HG02973 (cell line): ENCODE measurements at regions not wholly inside any gene's neighbourhood (a gene's known extent, or its start where the extent isn't known, plus 50 kb on each side); places are given as distances from the start of the nearest gene placed in this dataset.
"Not testable (repeated sequence)": the region's sequence is repeated elsewhere in the genome, so short reads cannot be mapped to it uniquely, and the experiment has no call there.

Experiments
- ATAC-seq: cut with Tn5 transposase; IDR thresholded peaks from one replicate; pipeline ENCODE4 v1.9.1; 2021; ENCODE audit warnings: moderate library complexity; ENCODE audit not compliant: unreplicated experiment

DNA sequence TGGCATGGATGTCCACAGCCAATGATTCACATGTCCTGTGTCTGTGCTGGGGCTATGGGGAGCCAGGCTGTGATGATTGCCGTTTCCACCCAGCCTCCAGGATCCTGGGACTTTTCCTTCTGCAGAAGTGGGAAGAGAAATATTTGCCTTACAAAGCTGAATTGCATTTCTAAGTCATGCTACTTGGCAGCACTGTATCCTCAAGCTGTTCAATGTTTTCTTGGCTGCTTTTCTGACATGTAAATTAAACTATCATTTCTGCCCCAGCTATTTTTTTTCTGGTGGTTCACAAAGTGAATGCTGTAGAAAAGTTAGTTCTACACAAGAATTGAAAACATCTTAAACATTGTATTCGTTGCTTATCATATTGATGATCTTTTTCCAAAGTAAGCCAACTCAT, 51.9 kb upstream of the TCERG1L start:
- no peak for ATAC-seq

DNA sequence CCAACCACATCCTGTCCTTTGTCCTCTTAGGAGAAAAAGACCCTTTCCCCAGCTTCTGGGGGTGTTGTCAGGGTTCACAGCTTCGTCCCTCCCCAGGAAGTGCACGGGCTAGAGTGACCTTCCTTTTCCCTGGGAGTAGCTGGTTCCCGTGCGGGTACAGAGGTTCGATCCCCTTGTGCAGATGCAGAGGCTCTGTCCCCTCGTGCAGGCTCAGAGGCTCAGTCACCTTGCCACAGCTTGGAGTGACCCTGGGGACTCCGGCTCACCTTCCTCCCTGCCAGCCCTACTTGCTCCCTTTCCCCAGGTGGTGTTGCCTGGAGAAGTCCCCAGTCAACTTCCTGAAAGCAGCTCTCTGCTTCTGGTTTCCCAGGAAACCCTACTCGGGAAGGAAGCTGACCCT, 60.0 kb upstream of the TCERG1L start:
- no peak for ATAC-seq

DNA sequence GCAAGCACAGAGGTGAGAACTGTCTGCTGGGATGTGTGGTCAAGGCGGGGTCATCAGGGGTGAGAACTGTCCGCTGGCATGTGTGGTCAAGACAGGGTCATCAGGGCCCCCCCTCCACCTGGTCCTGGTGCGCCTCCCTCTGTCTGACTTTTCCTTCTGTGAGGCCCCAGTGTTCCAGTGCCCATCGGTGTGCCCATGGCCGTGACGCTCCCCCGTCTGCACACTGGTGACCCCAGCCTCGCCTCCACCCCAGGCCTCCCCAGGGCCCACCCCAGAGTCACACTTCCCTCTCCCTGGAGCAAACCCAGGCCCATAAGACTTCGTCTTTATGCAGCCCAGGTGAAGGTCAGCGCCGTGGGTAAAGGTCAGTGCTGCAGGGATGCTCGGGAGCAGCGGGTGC, 70.1 kb upstream of the TCERG1L start:
- no peak for ATAC-seq

DNA sequence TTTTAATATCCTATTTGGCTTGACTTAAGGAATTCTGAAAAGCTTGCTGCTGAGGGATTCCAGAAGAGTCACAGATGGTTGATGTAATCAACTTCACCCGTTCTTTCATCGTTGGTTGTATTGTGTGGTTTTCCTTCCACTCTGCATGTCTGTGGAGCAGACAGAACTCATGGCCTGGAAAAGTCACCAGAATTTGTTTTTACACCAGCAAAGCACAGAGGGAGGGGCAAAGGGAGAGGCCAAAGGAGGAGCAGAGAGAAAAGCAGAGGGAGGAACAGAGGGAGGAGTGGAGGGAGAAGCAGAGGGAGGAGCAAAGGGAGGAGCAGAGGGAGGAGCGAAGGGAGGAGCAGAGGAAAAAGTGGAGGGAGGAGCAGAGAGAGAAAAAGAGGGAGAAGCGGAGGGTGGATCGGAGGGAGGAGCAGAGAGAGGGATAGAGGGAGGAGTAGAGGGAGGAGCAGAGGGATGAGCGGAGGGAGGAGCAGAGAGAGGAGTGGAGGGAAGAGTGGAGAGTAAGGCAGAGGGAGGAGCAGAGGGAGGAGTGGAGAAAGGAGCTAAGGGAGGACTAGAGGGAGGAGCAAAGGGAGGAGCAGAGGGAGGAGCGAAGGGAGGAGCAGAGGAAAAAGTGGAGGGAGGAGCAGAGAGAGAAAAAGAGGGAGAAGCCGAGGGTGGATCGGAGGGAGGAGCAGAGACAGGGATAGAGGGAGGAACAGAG, 73.8 kb upstream of the TCERG1L start:
- not testable (repeated sequence) for ATAC-seq

DNA sequence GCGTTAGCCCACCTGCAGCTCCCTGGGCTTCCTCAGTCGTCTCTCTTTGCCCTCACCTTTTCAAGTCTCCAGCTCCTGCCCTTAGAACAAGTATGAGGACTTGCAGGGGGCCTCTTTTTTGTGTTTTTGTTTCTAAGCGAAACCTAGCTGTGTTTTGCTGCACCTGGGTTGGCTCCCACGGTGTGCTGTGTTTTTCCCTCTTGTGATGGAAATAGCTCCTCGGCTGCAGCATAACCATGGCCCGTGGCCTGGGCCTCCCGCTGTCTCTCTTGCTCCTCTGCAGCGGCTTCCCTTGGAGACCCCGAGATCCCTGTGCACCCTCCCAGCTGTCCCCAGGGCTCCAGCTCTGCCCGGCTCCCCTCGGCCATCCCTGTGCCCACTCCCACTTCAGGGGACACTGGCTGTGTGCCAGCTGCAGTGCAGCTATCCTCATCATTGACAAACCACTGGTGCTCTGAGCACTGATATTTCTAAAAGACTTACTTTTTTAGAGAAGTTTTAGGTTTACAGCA, 75.6 kb upstream of the TCERG1L start:
- no peak for ATAC-seq

DNA sequence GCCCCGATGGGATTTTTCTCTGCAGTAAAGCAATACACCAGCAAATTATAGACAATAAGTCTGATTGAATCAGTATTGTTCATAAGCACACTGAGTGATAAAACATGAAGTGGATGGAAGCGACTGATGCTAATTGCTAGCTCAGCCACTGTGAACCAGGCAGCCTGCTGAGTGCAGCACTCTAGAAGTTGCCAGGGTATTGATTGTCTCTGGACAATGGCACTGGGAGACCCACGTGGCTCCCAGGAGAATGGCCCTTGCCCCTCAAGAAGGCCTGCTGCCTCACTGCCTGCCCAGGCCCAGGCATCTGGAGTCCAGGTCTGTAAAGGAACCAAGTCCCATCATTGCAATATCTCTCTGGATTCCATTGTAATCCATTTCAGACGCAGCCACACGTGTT, 80.4 kb upstream of the TCERG1L start:
- ATAC-seq: no peak

DNA sequence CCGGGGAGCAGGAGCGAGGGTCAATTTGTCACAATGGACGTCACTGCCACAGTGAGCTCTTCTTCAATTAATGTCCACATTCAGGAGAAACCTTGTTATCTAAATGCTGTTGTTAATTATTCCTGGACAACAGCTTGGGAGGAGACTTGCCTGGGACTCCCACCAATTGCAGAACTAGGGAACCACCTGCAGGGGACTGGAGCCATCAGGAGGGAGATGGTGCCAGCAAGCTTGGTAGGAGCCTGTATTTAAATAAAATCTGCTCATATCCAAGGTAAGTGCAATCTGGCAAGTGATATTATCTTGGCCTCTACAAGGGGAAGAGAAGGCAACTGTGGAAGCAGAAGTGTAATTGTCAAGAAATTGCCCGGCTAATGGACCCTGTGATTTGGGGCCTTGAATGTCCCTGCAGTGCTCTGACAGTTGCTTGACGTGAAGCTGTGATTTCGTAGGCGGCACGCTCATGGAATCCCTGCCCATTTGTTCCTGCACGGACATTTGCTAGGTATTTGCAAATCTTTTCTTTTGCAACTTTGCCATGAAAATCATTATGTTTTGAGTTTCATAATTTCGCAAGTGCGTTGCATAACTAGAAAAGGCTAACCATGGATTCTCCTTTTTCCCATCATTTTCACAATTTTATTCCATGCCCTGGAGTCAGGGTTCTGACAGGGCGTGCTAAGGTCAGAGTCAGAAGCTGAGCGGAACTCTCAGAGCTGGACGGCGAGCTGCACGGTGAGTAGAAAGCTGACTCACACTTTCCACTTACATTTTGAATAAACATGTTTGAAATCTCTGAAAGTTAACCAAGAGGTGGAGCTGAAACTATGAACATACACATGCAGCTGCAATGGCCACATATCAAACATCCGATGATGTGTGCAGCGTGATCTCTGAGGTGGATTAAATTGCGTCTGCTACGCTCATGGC, 84.9 kb upstream of the TCERG1L start:
- no peak for ATAC-seq

DNA sequence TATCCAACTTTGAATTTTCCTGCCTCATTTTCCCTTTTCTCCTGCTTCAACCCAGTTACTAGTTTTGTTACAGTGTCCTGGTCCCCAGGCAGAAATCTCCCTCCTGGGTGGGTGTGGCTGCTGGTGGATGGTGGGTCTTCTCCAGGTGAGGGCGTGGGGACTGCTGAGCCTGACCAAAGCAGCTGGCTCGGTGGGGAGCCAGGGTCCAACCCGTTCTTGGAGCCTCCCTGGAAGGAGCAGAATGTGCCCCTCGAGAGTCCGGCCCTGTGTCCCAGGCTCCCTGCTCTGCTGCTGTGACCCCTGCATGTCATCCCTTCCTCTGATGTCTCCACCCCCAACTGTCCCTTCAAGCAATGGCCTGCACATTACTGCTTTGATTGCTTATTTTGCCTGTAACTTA, 86.6 kb upstream of the TCERG1L start:
- ATAC-seq: no peak

DNA sequence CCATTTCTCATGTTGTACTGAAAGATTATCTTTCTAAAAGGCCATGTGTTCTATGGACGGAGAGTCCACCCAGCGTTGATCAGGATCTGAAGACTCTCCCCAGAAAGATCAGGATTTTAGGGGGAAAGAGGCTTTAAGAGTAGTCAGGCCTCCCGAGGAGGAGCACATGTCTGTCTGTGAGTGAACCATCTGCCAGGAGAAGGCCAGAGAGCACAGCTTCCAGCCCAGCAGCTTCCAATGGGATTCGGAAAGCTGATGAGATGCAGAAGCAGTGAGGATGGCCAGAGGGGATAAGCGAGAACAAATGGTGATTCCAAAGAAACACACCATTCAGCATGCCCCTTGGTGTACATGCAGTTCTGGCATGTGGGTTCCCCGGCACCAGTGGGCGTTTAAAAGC, 88.5 kb upstream of the TCERG1L start:
- ATAC-seq: no peak

DNA sequence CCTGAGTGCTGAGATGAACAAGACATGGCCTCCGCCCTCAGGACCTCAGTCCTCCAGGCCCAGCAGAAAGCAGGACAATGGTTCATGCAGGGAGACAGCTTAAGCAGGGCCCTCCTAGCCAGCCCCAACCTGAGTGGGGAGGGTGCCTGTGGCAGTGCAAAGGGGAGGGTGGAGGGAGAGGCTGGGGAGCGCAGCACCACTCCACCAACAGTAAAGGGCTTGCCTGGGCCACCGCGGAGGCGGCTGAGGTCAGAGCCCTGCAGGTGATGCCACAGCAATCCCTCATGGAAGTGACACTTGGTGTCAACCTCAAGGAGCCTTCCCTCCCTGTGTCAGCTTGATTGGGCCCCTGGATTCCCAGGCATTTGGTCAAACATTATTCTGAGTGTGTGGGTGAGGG, 89.0 kb upstream of the TCERG1L start:
- no peak for ATAC-seq

DNA sequence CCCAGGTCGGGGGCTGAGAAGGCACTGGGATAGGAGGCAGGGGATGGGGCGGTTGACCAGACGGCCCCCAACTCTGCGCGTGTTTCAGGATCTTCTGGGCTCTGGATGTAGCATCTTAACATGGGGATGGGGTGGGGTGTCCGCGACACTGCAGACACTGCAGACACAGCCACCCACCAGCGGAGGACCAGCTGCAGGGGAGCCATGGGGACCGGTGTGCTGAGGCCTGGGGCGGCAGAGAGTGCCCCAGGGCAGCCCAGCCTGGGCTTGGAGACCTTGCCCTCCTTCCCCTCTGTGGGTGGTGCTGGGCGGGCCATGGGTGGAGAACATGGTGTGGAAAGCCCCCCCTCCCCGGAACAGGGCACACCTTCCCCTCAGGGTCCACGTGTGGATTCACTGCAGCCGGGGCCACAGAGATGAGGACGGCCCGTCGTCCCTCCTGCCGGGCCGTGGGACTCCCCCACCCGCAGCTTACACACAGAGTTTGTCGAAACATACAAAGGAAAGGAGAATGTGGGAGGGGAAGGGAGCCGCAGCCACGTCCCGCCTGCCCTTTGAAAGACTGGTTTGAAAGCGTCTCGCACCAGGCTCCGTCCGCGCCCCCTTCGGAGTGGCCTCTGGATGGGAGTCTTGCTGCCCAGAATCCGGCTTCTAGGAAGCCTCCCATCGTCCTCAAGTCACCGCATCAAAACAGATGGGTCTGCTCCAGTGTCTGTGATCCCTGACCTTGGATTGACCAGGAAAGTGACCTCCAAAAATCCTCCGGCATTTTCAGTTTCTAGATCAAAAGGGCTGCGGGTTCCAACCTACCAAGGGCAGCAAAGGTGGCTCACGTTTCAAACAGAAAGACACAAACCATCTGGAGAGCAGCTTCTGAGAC, 91.5 kb upstream of the TCERG1L start:
- no peak for ATAC-seq

DNA sequence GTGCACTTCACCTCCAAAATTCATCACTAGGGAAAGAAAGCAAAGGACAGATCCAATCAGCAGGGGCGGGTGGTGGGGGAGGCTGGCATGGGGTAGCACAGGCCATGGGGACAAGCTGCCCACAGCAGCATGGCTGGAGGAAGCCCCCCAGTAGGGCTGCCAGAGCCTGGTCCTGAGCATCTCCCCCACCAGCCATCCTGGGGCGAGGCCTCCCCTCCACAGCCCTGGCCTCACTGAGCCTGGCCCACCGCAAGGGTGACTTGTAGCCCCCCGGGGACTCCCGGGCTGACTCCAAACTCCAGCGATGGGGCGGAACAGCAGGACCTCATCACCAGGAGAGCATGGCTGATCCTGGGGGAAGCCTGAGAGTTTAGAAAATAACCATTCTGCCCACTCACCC, 92.4 kb upstream of the TCERG1L start:
- no peak for ATAC-seq

DNA sequence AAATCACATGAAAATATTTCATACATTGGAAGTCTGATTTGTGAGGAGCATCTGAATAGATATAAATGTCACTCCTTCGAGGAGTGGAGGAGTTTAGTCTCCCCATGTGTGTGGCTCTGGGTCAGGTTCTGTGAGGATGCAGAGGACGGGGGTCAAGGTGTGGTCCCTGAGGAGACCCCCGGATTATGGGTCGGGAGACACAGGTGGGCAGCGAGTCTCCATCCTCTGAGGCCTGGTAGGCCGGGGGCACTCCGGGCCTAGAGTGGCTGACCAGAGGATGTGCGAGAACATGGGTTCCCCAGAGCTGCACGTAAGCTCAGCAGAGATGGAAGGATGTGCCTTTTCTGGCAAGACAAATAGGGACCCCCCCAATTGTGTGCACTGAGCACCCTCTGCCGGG, 93.4 kb upstream of the TCERG1L start:
- no peak for ATAC-seq

DNA sequence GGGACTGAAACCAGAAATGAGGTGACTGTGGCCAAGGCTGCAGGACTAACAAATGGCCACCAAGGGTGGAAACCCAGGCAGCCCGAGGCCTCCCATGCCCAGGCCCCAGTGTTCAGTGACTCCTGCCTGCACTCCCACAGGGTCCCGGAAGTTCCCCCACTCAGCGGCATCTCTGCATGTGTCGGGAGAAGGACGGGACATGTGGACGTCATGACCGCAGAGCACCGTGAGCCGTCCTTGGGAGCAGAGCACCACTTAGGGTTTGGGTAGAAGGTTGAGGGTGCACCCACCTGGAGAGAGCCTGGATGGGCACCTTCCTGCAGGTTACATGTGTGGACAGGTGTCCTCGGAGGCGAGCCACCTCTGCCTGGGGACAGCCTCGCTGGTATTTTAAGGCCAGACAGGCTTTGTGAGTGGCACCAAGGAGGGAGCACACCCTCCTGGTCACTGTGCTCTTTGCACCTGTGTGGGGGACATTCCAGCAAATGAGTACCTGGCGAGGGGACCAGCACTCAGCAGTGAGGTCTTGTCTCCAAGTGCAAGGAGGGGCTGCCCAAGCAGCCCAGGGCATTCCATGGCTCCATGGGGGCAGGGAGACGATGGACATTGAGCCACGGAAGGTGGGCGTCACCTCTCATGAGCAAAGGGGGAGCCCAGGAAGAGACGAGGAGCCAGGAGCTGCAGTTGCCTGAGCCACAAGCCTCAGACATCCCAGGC, 95.3 kb upstream of the TCERG1L start:
- ATAC-seq: no peak

DNA sequence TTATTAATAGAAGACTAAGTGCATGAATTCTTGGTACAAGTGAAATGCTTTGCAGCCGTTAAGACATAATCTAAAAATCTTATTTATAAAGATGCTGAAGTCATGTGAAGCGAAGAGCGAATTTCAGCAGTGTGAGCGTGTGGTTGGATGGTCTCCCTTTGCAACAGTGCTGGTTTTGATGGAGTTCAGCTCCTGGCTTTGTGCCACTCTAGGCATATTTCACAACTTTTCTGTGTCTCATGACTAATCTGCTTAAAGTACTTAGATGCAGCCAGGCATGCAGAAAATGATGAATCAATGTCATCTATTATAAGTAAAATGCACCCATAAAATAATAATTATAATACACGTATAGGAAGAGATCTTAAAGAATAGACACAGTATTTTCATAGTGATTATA, 107.2 kb upstream of the TCERG1L start:
- ATAC-seq: no peak

DNA sequence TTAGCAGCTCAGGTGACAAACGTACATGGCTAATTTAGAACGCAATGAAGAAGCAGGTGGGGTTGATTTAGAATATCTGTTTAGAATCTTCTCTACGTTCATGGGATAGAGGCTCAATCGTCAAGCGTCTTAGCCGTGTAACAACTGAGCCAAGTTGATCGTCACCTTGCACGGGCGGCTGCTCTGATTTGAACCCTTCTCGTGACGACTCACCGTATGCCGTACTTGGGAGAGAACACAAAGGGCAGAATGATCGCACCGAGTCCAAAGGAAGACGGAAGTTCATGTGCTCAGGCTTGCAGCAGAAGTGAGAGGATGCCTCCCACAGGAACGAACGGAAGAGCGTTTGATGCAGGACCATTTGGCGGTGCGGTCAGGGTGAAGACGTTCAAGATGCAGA, 108.3 kb upstream of the TCERG1L start:
- no peak for ATAC-seq

DNA sequence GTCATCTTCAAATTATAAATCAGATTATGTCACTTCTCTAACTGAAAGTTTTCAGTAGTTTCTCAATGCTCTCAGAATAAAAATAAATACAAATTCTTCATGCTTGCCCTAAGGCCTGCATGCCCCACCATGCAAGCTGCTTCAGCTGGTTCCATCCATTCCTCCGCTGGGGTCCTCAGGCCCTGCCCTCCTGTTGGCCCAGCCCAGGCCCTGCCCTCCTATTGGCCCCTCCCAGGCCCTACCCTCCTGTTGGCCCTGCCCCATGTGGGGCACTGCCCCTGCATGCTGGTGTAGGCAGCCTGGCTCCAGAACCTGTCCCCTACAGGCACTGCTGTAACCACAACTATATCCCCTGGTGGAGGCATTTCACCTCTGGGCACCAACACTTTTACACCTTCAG, 109.3 kb upstream of the TCERG1L start:
- ATAC-seq: no peak

DNA sequence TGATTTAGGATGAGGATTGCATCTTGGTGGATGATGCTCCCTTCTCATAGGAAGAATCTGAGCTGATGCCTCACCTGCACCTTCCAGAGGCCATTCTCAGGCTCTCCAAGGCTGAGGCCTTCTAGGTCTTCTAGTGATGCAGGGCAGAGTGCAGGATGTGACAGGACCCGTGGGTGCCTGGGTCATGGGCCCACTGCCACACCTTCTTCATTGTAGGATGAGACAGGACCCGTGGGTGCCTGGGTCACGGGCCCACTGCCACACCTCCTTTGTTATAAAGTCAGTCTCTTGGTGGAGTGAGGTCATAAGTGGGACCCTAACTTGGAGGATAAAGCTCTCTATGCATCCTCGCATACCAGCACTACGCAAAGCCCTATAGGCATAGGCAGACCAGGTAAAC, 109.9 kb upstream of the TCERG1L start:
- no peak for ATAC-seq

DNA sequence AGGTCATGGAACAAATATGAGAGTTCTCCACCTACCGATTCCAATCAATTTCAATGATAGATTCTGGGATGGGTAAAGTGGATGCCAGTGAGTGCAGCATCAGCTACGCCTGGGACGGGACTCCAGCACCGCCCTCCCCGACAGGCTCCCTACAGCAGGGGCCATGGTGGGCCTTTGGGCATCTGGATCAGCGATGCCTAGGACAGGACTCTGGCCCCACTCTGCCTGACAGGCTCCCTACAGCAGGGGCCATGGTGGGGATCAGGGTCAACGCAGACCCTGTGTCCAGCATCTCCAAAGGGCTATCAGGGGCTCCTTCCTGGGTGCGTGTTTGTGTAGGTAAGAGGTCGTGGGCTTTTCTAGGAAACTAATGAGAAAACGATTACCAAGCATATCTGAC, 111.2 kb upstream of the TCERG1L start:
- no peak for ATAC-seq

DNA sequence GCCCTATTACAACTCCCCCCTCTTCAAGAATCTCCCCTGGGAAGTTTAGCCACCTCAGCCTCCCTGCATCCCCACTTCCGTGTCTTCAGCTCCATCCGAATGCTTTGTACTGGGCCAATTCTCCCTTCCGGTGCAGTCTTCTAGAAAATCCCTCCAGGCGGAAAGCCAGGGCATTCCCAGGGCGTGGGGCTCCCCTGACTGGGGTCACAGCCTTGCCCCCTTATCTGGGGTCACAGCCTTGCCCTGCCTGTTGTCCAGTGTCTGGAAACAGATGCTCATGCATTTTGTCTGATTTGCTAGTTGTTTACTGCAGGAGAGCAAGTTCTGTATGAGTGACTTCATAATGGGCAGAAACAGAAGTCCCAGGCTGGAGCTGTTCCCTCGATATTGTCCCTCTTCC, 112.5 kb upstream of the TCERG1L start:
- ATAC-seq: no peak
